ENCODE measurements at regions not wholly inside any gene's neighbourhood (a gene's known extent, or its start where the extent isn't known, plus 50 kb on each side); places are given as distances from the start of the nearest gene placed in this dataset.
"Not testable (repeated sequence)": the region's sequence is repeated elsewhere in the genome, so short reads cannot be mapped to it uniquely, and the experiment has no call there.

DNA sequence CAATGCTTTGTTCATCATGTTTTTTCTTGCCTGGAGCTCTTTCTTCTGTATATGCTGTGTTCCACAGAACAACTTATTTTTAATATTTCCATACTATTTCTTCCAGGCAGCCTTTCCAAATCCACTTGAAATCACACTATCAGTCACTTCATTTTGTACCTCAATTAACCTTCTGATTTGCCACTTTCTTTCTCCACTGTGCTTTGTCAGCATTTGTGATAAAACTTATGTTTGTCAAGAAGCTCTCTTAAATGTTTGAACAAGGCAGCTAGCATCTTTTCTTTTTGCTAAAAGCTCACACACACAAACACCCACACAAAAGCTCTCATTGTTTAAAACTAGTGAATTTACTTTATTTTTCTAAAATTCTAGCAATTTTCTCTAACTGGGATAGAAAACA, 2014.7 kb upstream of the RAG2 start:
- Histone ChIP-seq H3K36me3 (ENCODE audit: insufficient read depth, low read length) (no peaks in the 10 kb centered on the region), H2AFZ (ENCODE audit: low read depth, low read length) (no peak overlapping the region), H3K27me3 (ENCODE audit: insufficient read depth, low read length) (no peaks in the 10 kb centered on the region), H3K4me1 (ENCODE audit: insufficient read depth, low read length) (no peaks in the 10 kb centered on the region), H3K4me3 (ENCODE audit: low read length) (no peak overlapping the region), H3K9me3 (ENCODE audit: low read length) (no peaks in the 10 kb centered on the region)

GRCh38 chr11:38601371-38601770, 2003.3 kb upstream of the RAG2 start:
- not testable (repeated sequence) for H3K27me3 ChIP-seq (ENCODE audit: insufficient read depth, low read length); H3K4me1 ChIP-seq (ENCODE audit: insufficient read depth, low read length); H3K4me3 ChIP-seq (ENCODE audit: low read length); H3K36me3 ChIP-seq (ENCODE audit: insufficient read depth, low read length); H3K9me3 ChIP-seq (ENCODE audit: low read length); H2AFZ ChIP-seq (ENCODE audit: low read depth, low read length)

DNA sequence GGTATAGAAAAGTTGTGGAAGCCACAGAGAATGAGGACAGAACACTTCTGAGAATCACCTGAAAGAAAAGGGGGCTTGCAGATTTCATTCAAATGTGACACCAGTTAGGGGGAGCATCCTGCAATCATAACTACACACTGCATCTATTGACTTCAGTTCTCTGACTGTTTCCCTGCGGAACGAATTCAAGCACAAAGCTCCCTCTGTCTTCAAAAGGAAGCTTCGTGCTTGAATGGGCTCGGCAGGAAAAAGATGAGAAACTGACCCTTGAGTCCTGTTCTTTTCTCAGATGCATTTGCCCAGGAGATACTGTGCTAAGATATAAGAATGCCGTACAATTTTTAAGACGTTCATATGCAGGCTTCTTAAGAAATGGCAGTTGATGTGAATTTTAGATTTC, 2000.4 kb upstream of the RAG2 start:
- Histone ChIP-seq H3K36me3 (ENCODE audit: insufficient read depth, low read length) (no peaks in the 10 kb centered on the region), H3K27me3 (ENCODE audit: insufficient read depth, low read length) (no peaks in the 10 kb centered on the region), H3K4me1 (ENCODE audit: insufficient read depth, low read length) (peaks cover 7% of the 10 kb centered on the region), H3K9me3 (ENCODE audit: low read length) (no peaks in the 10 kb centered on the region), H2AFZ (ENCODE audit: low read depth, low read length) (no peak overlapping the region), H3K4me3 (ENCODE audit: low read length) (no peak overlapping the region)

GRCh38 chr11:38595359-38596016, 1997.5 kb upstream of the RAG2 start:
- H3K4me1 ChIP-seq (ENCODE audit: insufficient read depth, low read length); H3K27me3 ChIP-seq (ENCODE audit: insufficient read depth, low read length); H3K9me3 ChIP-seq (ENCODE audit: low read length); H3K36me3 ChIP-seq (ENCODE audit: insufficient read depth, low read length); H2AFZ ChIP-seq (ENCODE audit: low read depth, low read length); H3K4me3 ChIP-seq (ENCODE audit: low read length): not testable (repeated sequence)

GRCh38 chr11:38594895-38595294, 1996.9 kb upstream of the RAG2 start:
- Histone ChIP-seq H3K4me3 (ENCODE audit: low read length) (no peak overlapping the region), H3K27me3 (ENCODE audit: insufficient read depth, low read length) (no peaks in the 10 kb centered on the region), H3K36me3 (ENCODE audit: insufficient read depth, low read length) (no peaks in the 10 kb centered on the region), H3K4me1 (ENCODE audit: insufficient read depth, low read length) (peaks cover 7% of the 10 kb centered on the region), H3K9me3 (ENCODE audit: low read length) (no peaks in the 10 kb centered on the region), H2AFZ (ENCODE audit: low read depth, low read length) (no peak overlapping the region)

- Histone ChIP-seq H3K4me1 (ENCODE audit: insufficient read depth, low read length) (peaks cover 2% of the 10 kb centered on the region), H3K4me3 (ENCODE audit: low read length) (no peak overlapping the region), H2AFZ (ENCODE audit: low read depth, low read length) (no peak overlapping the region), H3K27me3 (ENCODE audit: insufficient read depth, low read length) (no peaks in the 10 kb centered on the region), H3K9me3 (ENCODE audit: low read length) (no peaks in the 10 kb centered on the region), H3K36me3 (ENCODE audit: insufficient read depth, low read length) (no peaks in the 10 kb centered on the region)
These were observed 1995.6 kb upstream of the RAG2 start for GRCh38 chr11:38593649-38594048.

DNA sequence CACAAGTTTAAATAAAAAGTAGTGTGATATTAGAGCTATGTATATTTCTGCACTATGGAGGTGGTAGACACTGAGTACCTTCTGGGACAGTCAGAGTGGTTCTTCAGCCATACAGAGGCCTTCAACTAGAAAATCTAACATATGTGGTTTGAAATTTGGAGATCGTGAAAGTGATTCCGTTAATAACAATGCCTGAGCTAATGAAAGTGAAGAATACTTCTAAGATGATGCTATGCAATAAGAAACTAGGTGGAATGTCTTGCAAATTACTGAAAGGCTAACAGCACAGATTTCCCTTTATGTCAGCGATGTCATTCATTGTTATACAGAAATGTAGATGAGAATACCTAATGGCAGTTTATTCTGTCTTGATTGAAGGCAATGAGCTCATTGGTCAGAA, 1984.7 kb upstream of the RAG2 start:
- Histone ChIP-seq H3K4me1 (ENCODE audit: insufficient read depth, low read length) (no peaks in the 10 kb centered on the region), H3K27me3 (ENCODE audit: insufficient read depth, low read length) (no peaks in the 10 kb centered on the region), H2AFZ (ENCODE audit: low read depth, low read length) (no peak overlapping the region), H3K4me3 (ENCODE audit: low read length) (no peak overlapping the region), H3K36me3 (ENCODE audit: insufficient read depth, low read length) (no peaks in the 10 kb centered on the region), H3K9me3 (ENCODE audit: low read length) (no peaks in the 10 kb centered on the region)

DNA sequence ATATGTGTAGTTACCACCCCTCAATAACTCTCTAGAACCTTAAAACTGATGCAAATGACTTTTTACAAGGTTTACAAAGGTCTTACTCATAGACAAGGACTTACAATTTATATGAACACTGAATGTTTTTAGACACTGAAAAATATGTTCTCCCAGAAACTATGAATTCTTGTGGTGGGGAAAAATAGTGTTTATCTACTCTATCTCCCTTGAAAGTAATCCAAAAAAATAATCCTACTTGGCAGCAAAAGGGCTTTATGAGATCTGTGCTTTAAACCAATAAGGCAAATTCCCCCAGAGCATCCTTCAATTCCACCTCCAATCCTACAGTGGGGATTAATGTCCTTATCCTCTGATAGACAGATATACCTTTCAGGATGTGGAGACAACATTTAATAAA, 1984.1 kb upstream of the RAG2 start:
- no peaks in the 10 kb centered on the region for H3K36me3 ChIP-seq (ENCODE audit: insufficient read depth, low read length)
- H3K4me3 ChIP-seq (ENCODE audit: low read length), result no peak overlapping the region
- no peaks in the 10 kb centered on the region for H3K9me3 ChIP-seq (ENCODE audit: low read length)
- H2AFZ ChIP-seq (ENCODE audit: low read depth, low read length), result no peak overlapping the region
- H3K4me1 ChIP-seq (ENCODE audit: insufficient read depth, low read length), result no peaks in the 10 kb centered on the region
- no peaks in the 10 kb centered on the region for H3K27me3 ChIP-seq (ENCODE audit: insufficient read depth, low read length)

GRCh38 chr11:38577769-38578168, 1979.7 kb upstream of the RAG2 start:
- Histone ChIP-seq H3K4me3 (ENCODE audit: low read length) (no peak overlapping the region), H3K9me3 (ENCODE audit: low read length) (no peaks in the 10 kb centered on the region), H3K4me1 (ENCODE audit: insufficient read depth, low read length) (no peaks in the 10 kb centered on the region), H2AFZ (ENCODE audit: low read depth, low read length) (no peak overlapping the region), H3K27me3 (ENCODE audit: insufficient read depth, low read length) (no peaks in the 10 kb centered on the region), H3K36me3 (ENCODE audit: insufficient read depth, low read length) (no peaks in the 10 kb centered on the region)

GRCh38 chr11:38562562-38562961, 1964.5 kb upstream of the RAG2 start:
- no peaks in the 10 kb centered on the region for H3K36me3 ChIP-seq (ENCODE audit: insufficient read depth, low read length)

GRCh38 chr11:38553148-38553547, 1955.1 kb upstream of the RAG2 start:
- Histone ChIP-seq H2AFZ (ENCODE audit: low read depth, low read length) (no peak overlapping the region), H3K36me3 (ENCODE audit: insufficient read depth, low read length) (no peaks in the 10 kb centered on the region), H3K4me3 (ENCODE audit: low read length) (no peak overlapping the region), H3K4me1 (ENCODE audit: insufficient read depth, low read length) (no peaks in the 10 kb centered on the region), H3K27me3 (ENCODE audit: insufficient read depth, low read length) (no peaks in the 10 kb centered on the region), H3K9me3 (ENCODE audit: low read length) (no peaks in the 10 kb centered on the region)

More at GRCh38 chr11:38562562-38562961, 1964.5 kb upstream of the RAG2 start:
- Histone ChIP-seq H3K9me3 (ENCODE audit: low read length) (no peaks in the 10 kb centered on the region), H3K4me1 (ENCODE audit: insufficient read depth, low read length) (no peaks in the 10 kb centered on the region), H3K27me3 (ENCODE audit: insufficient read depth, low read length) (no peaks in the 10 kb centered on the region), H3K4me3 (ENCODE audit: low read length) (no peak overlapping the region), H2AFZ (ENCODE audit: low read depth, low read length) (no peak overlapping the region)

DNA sequence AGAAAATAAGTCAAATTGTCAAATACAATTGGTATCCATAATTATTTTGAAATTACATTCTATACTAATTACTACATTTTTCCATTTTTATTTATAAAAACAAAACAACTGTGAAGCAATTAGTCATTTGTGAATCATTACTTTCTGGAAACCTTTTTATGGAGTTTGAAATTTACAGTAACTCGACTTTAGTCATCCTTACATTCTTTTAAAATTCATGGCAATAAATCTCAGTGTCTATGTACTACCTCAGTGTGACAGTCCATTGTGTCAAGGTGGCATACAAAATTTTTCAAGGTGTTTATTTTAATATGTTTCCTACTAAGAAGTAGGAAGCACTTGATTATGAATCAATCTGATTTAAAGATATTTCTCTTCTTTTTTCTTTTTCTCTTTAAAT, 1949.4 kb upstream of the RAG2 start:
- Histone ChIP-seq H3K4me3 (ENCODE audit: low read length) (no peak overlapping the region), H3K4me1 (ENCODE audit: insufficient read depth, low read length) (no peaks in the 10 kb centered on the region), H3K27me3 (ENCODE audit: insufficient read depth, low read length) (no peaks in the 10 kb centered on the region), H3K36me3 (ENCODE audit: insufficient read depth, low read length) (no peaks in the 10 kb centered on the region), H3K9me3 (ENCODE audit: low read length) (no peaks in the 10 kb centered on the region), H2AFZ (ENCODE audit: low read depth, low read length) (no peak overlapping the region)

DNA sequence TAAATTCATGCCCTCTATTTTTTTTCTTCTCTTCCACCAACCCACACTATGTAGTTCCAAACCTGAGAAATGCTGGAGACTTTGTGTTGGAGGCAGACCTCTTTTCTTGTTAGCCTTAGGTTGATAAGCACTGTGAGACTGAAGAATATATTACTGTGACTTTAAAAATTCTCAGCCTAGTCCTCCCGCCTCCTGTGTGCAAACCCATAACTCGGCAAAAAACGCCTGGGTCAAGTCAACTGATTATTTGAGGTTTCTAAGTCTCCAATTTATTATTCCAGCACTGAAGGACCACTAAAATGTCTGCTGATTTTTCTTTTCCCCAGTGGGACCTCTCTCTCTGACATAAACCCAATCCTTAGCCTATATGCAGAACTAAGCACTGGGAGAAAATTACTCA, 1946.0 kb upstream of the RAG2 start:
- Histone ChIP-seq H3K4me3 (ENCODE audit: low read length) (no peak overlapping the region), H3K9me3 (ENCODE audit: low read length) (no peaks in the 10 kb centered on the region), H3K27me3 (ENCODE audit: insufficient read depth, low read length) (no peaks in the 10 kb centered on the region), H2AFZ (ENCODE audit: low read depth, low read length) (no peak overlapping the region), H3K36me3 (ENCODE audit: insufficient read depth, low read length) (no peaks in the 10 kb centered on the region), H3K4me1 (ENCODE audit: insufficient read depth, low read length) (no peaks in the 10 kb centered on the region)

- no peaks in the 10 kb centered on the region for H3K27me3 ChIP-seq (ENCODE audit: insufficient read depth, low read length)
- no peaks in the 10 kb centered on the region for H3K36me3 ChIP-seq (ENCODE audit: insufficient read depth, low read length)
- no peaks in the 10 kb centered on the region for H3K4me1 ChIP-seq (ENCODE audit: insufficient read depth, low read length)
- no peak overlapping the region for H3K4me3 ChIP-seq (ENCODE audit: low read length)
- H2AFZ ChIP-seq (ENCODE audit: low read depth, low read length), result no peak overlapping the region
- H3K9me3 ChIP-seq (ENCODE audit: low read length), result no peaks in the 10 kb centered on the region
These were observed 1945.3 kb upstream of the RAG2 start for GRCh38 chr11:38543311-38543710.
